Upper lobe of left lung (tissue), 6 donors: ENCODE measurements at regions not wholly inside any gene's neighbourhood (a gene's known extent, or its start where the extent isn't known, plus 50 kb on each side); places are given as distances from the start of the nearest gene placed in this dataset.
A peak's percentile ranks its signal among the peaks of the same experiment; 100 is the strongest.

ENCODE experiments used
- ATAC-seq, 2 donors: fragments of 200-7000 bp; cut with Tn5 transposase; one replicate each; pipeline ENCODE4 v1.9.1; 2022; ENCODE audit warnings: mild to moderate bottlenecking in 2 of 2, moderate library complexity in 2 of 2; ENCODE audit not compliant: low FRiP score in 2 of 2
- DNase-seq, 2 donors: peaks; one replicate each; pipeline ENCODE4 v3.0.0-alpha.2; 2019 to 2020
- H3K27ac ChIP-seq, 4 donors: fragments of 200-600 bp; sonication (generic); one replicate each; pipeline ENCODE4 v1.5.1; 2016 to 2019
- H3K27me3 ChIP-seq, 4 donors: fragments of 200-600 bp; sonication (generic); one replicate each; pipeline ENCODE4 v1.5.1; 2017 to 2019
- H3K36me3 ChIP-seq, 4 donors: fragments of 200-600 bp; sonication (generic); one replicate each; pipeline ENCODE4 v1.5.1; 2016 to 2019
- H3K4me1 ChIP-seq, 4 donors: fragments of 200-600 bp; sonication (generic); one replicate each; pipeline ENCODE4 v1.5.1; 2018 to 2019
- H3K4me3 ChIP-seq, 4 donors: fragments of 200-600 bp; sonication (generic); one replicate each; pipeline ENCODE4 v1.5.1; 2017 to 2019; ENCODE audit warnings: mild to moderate bottlenecking in 2 of 4, moderate library complexity in 1 of 4
- H3K9me3 ChIP-seq, 4 donors: fragments of 200-600 bp; sonication (generic); one replicate each; pipeline ENCODE4 v1.5.1; 2018 to 2019
- EP300 ChIP-seq, 4 donors: sonication (generic); formaldehyde crosslinking; IDR thresholded peaks; one replicate each; pipeline ENCODE4 v1.5.1; 2017; ENCODE audit warnings: antibody characterized with exemption in 4 of 4, control low read depth in 2 of 4
- POLR2A ChIP-seq, 4 donors: fragments of 450-650 bp; IDR thresholded peaks; one replicate each; pipeline ENCODE4 v1.5.1; 2016 to 2017; ENCODE audit warnings: antibody characterized with exemption in 4 of 4, mild to moderate bottlenecking in 2 of 4
- POLR2AphosphoS5 ChIP-seq, 2 donors: sonication (generic); formaldehyde crosslinking; IDR thresholded peaks; one replicate each; pipeline ENCODE4 v1.5.1; 2017; ENCODE audit warnings: antibody characterized with exemption in 2 of 2
- WGBS, 2 donors: methylation state at CpG; one replicate each; pipeline ENCODE4 v1.1.5; 2017 to 2018; 5-methylcytosine and 5-hydroxymethylcytosine counted together
- TF ChIP-seq, protein P1 (sequence below), 6 experiments: fragments of 450-650 bp in 4 of 6; fragments of 200-600 bp in 2 of 6; sonication (generic) in 2 of 6; IDR thresholded peaks; one replicate each; pipeline ENCODE4 v1.5.1; 2016 to 2019; ENCODE audit warnings: antibody characterized with exemption in 6 of 6
- donor health status: DM: no; HTN: no; CAD: no; lungs with moderate emphysema.
- donor health status: DM: no; HTN: yes; CAD: no; lungs with severe emphysema.

DNA sequence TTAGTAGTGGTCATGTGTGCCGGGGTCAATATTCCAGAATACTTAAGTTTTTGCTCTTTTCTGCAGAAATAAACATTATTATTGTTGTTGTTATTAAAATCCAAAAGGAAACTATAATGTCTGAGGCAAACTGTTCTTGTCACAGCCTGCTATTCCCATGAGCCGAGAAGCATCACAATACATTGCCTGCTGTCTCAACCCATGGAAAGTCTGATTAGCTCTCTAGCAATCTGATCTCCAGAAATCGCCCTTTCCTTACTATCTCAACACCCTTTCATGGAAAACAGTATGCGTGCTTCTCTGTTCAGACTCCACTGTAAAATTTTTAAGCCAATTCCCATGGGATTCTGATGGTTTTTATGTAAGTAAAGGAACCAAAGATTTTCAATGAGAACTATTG lies 811.0 kb downstream of the TUSC7 start:
- WGBS, 2 donors, result 88 to 90% methylated on average over 4 of the region's 4 CpGs
- TF ChIP-seq, protein P1, sequence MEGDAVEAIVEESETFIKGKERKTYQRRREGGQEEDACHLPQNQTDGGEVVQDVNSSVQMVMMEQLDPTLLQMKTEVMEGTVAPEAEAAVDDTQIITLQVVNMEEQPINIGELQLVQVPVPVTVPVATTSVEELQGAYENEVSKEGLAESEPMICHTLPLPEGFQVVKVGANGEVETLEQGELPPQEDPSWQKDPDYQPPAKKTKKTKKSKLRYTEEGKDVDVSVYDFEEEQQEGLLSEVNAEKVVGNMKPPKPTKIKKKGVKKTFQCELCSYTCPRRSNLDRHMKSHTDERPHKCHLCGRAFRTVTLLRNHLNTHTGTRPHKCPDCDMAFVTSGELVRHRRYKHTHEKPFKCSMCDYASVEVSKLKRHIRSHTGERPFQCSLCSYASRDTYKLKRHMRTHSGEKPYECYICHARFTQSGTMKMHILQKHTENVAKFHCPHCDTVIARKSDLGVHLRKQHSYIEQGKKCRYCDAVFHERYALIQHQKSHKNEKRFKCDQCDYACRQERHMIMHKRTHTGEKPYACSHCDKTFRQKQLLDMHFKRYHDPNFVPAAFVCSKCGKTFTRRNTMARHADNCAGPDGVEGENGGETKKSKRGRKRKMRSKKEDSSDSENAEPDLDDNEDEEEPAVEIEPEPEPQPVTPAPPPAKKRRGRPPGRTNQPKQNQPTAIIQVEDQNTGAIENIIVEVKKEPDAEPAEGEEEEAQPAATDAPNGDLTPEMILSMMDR (IDR thresholded peaks at IDR 0.05), result no peak
- TF ChIP-seq POLR2AphosphoS5 (IDR thresholded peaks at IDR 0.05), result no peak
- no peak for TF ChIP-seq POLR2A (IDR thresholded peaks at IDR 0.05)
- no peak for TF ChIP-seq EP300 (IDR thresholded peaks at IDR 0.05)
- DNase-seq (no peak), ATAC-seq (no peak)
- H3K36me3 ChIP-seq, result no peaks in the 10 kb centered on the region
- no peak overlapping the region for H3K27ac ChIP-seq
- H3K4me3 ChIP-seq, result no peak overlapping the region
- H3K9me3 ChIP-seq, result no peaks in the 10 kb centered on the region
- no peaks in the 10 kb centered on the region for H3K27me3 ChIP-seq
- no peaks in the 10 kb centered on the region for H3K4me1 ChIP-seq

DNA sequence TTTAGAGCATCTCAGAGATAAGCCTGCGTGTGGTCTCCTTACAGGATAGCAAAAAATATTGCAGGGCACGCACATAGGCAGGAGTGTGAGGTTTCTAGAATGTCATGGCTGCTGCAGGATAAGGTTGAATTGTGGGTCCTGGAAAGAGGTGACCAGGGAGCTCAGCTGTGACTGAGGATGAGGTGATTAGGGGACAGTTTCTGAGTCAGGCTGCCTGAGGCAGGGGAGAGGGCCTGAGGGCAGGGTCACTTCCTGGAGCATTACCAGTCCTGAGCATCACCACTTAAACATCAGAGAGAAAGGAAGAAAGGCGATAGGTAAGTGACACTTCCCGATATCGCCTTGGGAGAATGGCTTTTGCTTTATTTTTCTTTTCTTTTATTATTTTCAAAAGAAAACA lies 813.8 kb downstream of the TUSC7 start:
- H3K9me3 ChIP-seq, result no peaks in the 10 kb centered on the region
- DNase-seq (no peak), ATAC-seq (no peak)
- H3K27ac ChIP-seq, result no peak overlapping the region
- H3K4me1 ChIP-seq, result no peaks in the 10 kb centered on the region
- no peaks in the 10 kb centered on the region for H3K27me3 ChIP-seq
- WGBS, 2 donors, result 69 to 81% methylated on average over 5 of the region's 5 CpGs
- TF ChIP-seq POLR2AphosphoS5 (IDR thresholded peaks at IDR 0.05) (no peak), POLR2A (IDR thresholded peaks at IDR 0.05) (no peak), EP300 (IDR thresholded peaks at IDR 0.05) (no peak)
- TF ChIP-seq, protein P1 (IDR thresholded peaks at IDR 0.05), result no peak
- H3K4me3 ChIP-seq, result no peak overlapping the region
- H3K36me3 ChIP-seq, result no peaks in the 10 kb centered on the region

DNA sequence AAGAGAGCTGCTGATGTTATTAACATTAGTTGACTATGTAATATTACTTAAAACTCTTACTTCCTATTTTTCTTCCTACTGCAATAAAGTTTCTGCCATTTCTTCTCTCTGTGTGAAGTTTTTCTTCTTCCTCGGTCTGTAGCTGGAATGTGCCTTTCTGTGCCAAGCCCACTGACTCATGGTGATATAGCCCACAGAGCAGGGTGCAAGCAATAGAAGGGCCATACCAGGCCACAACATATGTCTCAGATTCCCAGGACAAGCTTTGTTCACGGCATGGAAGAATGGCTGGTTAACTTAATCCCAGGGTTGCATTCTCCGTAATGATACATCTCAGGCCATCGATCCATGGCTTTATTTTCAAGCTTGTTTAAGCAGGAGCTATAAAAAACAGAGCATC lies 815.3 kb downstream of the TUSC7 start:
- no peak for DNase-seq
- WGBS, 2 donors, result 86 to 89% methylated on average over 4 of the region's 4 CpGs
- TF ChIP-seq POLR2AphosphoS5 (IDR thresholded peaks at IDR 0.05), result no peak
- no peak for TF ChIP-seq POLR2A (IDR thresholded peaks at IDR 0.05)
- no peak for TF ChIP-seq EP300 (IDR thresholded peaks at IDR 0.05)
- TF ChIP-seq, protein P1 (IDR thresholded peaks at IDR 0.05), result no peak
- Histone ChIP-seq H3K27me3 (no peaks in the 10 kb centered on the region), H3K4me3 (no peak overlapping the region), H3K27ac (no peak overlapping the region), H3K4me1 (no peaks in the 10 kb centered on the region), H3K36me3 (no peaks in the 10 kb centered on the region), H3K9me3 (no peaks in the 10 kb centered on the region)
- ATAC-seq, result no peak

DNA sequence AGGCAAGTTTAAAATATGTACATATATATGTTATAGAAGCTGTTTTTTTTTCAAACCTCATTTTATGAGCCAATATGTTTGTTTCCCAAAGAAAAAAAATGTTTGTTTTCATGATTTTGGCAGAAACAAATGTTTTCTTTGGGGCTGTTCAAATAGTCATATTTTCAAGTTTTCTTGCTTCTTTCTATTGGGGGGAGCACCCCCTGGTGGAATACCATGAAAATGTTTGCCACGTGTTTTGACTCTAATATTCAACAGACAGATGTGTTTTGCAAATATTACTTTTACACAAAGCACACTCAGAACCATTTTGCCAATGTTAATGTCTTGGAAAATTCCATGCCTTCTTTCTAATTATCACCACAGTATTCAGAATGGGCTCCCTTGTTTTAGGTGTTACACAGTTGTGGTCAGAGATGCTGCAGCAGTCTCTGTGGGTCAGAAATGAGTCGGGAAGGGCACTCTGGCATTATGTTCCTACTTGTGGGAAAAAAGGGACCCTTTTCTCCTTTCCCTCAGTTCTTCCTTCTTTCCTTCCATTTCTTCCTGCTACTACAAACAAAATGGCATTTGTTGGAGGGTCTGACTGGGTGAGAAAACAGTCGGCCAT lies 817.0 kb downstream of the TUSC7 start:
- no peaks in the 10 kb centered on the region for H3K36me3 ChIP-seq
- H3K27ac ChIP-seq, result no peak overlapping the region
- DNase-seq, result no peak
- no peak overlapping the region for H3K4me3 ChIP-seq
- ATAC-seq, result peak in 1 of 2 donors; percentile 69
- TF ChIP-seq, protein P1 (IDR thresholded peaks at IDR 0.05), result peak; percentile 22 to 66 (median 42)
- TF ChIP-seq EP300 (IDR thresholded peaks at IDR 0.05), result no peak
- no peaks in the 10 kb centered on the region for H3K27me3 ChIP-seq
- no peaks in the 10 kb centered on the region for H3K9me3 ChIP-seq
- no peaks in the 10 kb centered on the region for H3K4me1 ChIP-seq
- 59 to 61% methylated on average over 3 of the region's 3 CpGs for WGBS, 2 donors

DNA sequence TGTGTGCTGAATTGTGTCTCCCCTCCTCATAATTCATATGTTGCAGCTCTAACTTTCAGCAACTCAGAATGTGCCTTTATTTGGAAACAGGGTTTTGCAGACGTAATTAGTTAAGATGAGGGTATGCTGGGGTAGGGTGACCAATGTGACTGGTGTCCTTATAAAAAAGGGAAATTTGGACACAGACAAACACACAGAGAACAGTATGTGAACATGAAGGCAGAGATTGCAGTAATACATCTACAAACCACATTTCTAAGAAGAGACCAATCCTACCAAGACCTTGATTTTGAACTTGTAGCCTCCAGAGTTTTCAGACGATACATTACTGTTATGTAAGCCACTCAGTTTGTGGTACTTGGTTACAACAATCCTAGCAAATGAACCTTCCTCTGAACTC lies 817.8 kb downstream of the TUSC7 start:
- no peaks in the 10 kb centered on the region for H3K27me3 ChIP-seq
- TF ChIP-seq POLR2AphosphoS5 (IDR thresholded peaks at IDR 0.05), result no peak
- TF ChIP-seq, protein P1 (IDR thresholded peaks at IDR 0.05), result no peak
- no peak for TF ChIP-seq POLR2A (IDR thresholded peaks at IDR 0.05)
- TF ChIP-seq EP300 (IDR thresholded peaks at IDR 0.05), result peak in 1 of 4 donors; percentile 10
- no peaks in the 10 kb centered on the region for H3K9me3 ChIP-seq
- DNase-seq, result no peak
- WGBS, 2 donors, result 64 to 83% methylated on average over 2 of the region's 2 CpGs
- no peak overlapping the region for H3K27ac ChIP-seq
- no peaks in the 10 kb centered on the region for H3K36me3 ChIP-seq
- H3K4me1 ChIP-seq, result no peaks in the 10 kb centered on the region
- no peak overlapping the region for H3K4me3 ChIP-seq
- ATAC-seq, result no peak
